HG02759 (cell line): ENCODE measurements at regions not wholly inside any gene's neighbourhood (a gene's known extent, or its start where the extent isn't known, plus 50 kb on each side); places are given as distances from the start of the nearest gene placed in this dataset.
"Not testable (repeated sequence)": the region's sequence is repeated elsewhere in the genome, so short reads cannot be mapped to it uniquely, and the experiment has no call there.

Source experiments
- ATAC-seq: cut with Tn5 transposase; IDR thresholded peaks from one replicate; pipeline ENCODE4 v1.9.1; 2021; ENCODE audit warnings: mild to moderate bottlenecking, moderate library complexity; ENCODE audit not compliant: unreplicated experiment

- no peak for ATAC-seq
Observed at GRCh38 chr2:228447266-228447915, 265.9 kb upstream of the SPHKAP start.

- no peak for ATAC-seq
Observed at GRCh38 chr2:228446734-228447133, 265.2 kb upstream of the SPHKAP start.

- no peak for ATAC-seq
Observed at GRCh38 chr2:228444161-228444560, 262.7 kb upstream of the SPHKAP start.

GRCh38 chr2:228433721-228434120 lies 252.2 kb upstream of the SPHKAP start:
- ATAC-seq: no peak

- ATAC-seq: no peak
Observed at GRCh38 chr2:228432116-228432515, 250.6 kb upstream of the SPHKAP start.

GRCh38 chr2:228430986-228431385 lies 249.5 kb upstream of the SPHKAP start:
- no peak for ATAC-seq

GRCh38 chr2:228426502-228427216 lies 245.2 kb upstream of the SPHKAP start:
- no peak for ATAC-seq

- not testable (repeated sequence) for ATAC-seq
Observed at GRCh38 chr2:228425411-228426060, 244.0 kb upstream of the SPHKAP start.

- no peak for ATAC-seq
Observed at GRCh38 chr2:228417956-228418355, 236.5 kb upstream of the SPHKAP start.

- no peak for ATAC-seq
Observed at GRCh38 chr2:228417526-228417925, 236.0 kb upstream of the SPHKAP start.

- no peak for ATAC-seq
Observed at GRCh38 chr2:228410061-228410460, 228.6 kb upstream of the SPHKAP start.

- ATAC-seq: no peak
Observed at GRCh38 chr2:228409493-228409892, 228.0 kb upstream of the SPHKAP start.

- ATAC-seq: no peak
Observed at GRCh38 chr2:228408529-228409227, 227.2 kb upstream of the SPHKAP start.

GRCh38 chr2:228407821-228408220 lies 226.3 kb upstream of the SPHKAP start:
- ATAC-seq: no peak

- ATAC-seq: no peak
Observed at GRCh38 chr2:228401065-228401912, 219.8 kb upstream of the SPHKAP start.

- ATAC-seq: no peak
Observed at GRCh38 chr2:228387776-228388175, 206.3 kb upstream of the SPHKAP start.

GRCh38 chr2:228378696-228379425 lies 197.4 kb upstream of the SPHKAP start:
- ATAC-seq: no peak

GRCh38 chr2:228378233-228378632 lies 196.7 kb upstream of the SPHKAP start:
- no peak for ATAC-seq

- ATAC-seq: no peak
Observed at GRCh38 chr2:228377533-228377932, 196.0 kb upstream of the SPHKAP start.

GRCh38 chr2:228374741-228375140 lies 193.3 kb upstream of the SPHKAP start:
- ATAC-seq: no peak
